ENCODE measurements at regions not wholly inside any gene's neighbourhood (a gene's known extent, or its start where the extent isn't known, plus 50 kb on each side); places are given as distances from the start of the nearest gene placed in this dataset.

DNA sequence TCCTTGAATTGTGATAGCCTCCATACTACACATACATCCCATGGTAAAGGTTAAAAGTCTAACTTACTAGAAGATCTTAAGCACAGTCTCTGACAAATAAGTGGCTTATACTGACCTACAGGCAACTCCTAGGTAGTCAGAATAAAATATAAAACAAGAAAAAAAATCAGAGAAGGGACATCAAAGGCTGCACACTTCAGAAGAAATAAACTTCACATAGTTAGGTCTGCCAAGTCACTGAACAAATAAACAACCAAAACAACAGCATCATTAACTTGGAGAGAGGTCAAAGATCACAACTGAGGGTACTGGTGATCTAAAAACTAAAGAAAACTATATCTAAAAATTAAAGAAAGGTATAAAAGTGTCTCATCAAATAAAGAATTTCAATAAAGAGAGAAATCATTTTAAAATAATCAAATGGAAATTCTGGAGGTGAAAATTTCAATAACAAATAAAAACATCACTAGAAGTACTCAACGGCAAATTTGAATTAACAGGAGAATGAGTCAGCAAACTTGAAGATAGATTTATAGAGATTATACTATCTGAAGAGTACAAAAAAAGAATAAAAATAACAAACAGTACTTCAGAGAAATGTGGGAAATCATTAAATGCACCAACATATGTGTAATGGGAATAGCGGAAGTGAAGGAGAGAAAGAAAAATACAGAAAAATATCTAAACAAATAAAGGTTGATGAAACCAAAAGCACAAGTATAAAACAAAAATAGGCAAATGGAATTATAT is 88.0 kb upstream of the UST start:
- TF ChIP-seq POLR2AphosphoS5 (IDR thresholded peaks at IDR 0.05; ENCODE audit: low read depth, low read length) (no peak), CEBPB (IDR thresholded peaks at IDR 0.05; ENCODE audit: low read depth) (no peak), SP1 (IDR thresholded peaks at IDR 0.05; ENCODE audit: low read depth) (no peak), EZH2 (IDR thresholded peaks at IDR 0.05) (no peak), ZNF274 (IDR thresholded peaks at IDR 0.05; ENCODE audit: low read depth, low read length) (no peak), FOSL1 (IDR thresholded peaks at IDR 0.05; ENCODE audit: low read depth) (no peak)
- TF ChIP-seq, protein P1, sequence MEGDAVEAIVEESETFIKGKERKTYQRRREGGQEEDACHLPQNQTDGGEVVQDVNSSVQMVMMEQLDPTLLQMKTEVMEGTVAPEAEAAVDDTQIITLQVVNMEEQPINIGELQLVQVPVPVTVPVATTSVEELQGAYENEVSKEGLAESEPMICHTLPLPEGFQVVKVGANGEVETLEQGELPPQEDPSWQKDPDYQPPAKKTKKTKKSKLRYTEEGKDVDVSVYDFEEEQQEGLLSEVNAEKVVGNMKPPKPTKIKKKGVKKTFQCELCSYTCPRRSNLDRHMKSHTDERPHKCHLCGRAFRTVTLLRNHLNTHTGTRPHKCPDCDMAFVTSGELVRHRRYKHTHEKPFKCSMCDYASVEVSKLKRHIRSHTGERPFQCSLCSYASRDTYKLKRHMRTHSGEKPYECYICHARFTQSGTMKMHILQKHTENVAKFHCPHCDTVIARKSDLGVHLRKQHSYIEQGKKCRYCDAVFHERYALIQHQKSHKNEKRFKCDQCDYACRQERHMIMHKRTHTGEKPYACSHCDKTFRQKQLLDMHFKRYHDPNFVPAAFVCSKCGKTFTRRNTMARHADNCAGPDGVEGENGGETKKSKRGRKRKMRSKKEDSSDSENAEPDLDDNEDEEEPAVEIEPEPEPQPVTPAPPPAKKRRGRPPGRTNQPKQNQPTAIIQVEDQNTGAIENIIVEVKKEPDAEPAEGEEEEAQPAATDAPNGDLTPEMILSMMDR (IDR thresholded peaks at IDR 0.05 in 2 of 3, conservative IDR thresholded peaks at IDR 0.05 in 1 of 3; ENCODE audit: borderline replicate concordance in 1 of 3, insufficient read depth in 1 of 3, low read depth in 2 of 3, low read length in 2 of 3): no peak
